Endodermal cell (in vitro differentiated cells): ENCODE measurements at regions not wholly inside any gene's neighbourhood (a gene's known extent, or its start where the extent isn't known, plus 50 kb on each side); places are given as distances from the start of the nearest gene placed in this dataset.

Experiments
- DNase-seq: peaks from one replicate; pipeline ENCODE4 v3.0.0-alpha.2; 2017
- H3K27ac ChIP-seq: 2 replicates; pipeline ENCODE4 v1.5.1; 2013; ENCODE audit warnings: mild to moderate bottlenecking, low read depth, low read length, moderate library complexity
- H3K27me3 ChIP-seq: 2 replicates; pipeline ENCODE4 v1.6.1; 2013; ENCODE audit warnings: mild to moderate bottlenecking, low read length, moderate library complexity; ENCODE audit not compliant: insufficient read depth, control insufficient read depth, poor library complexity, severe bottlenecking
- H3K36me3 ChIP-seq: 2 replicates; pipeline ENCODE4 v1.7.0; 2013; ENCODE audit warnings: mild to moderate bottlenecking, low read length, moderate library complexity; ENCODE audit not compliant: control insufficient read depth, insufficient read depth
- H3K4me1 ChIP-seq: one replicate; pipeline ENCODE4 v1.7.0; 2013; ENCODE audit warnings: low read length; ENCODE audit not compliant: control insufficient read depth, insufficient read depth
- H3K4me3 ChIP-seq: 2 replicates; pipeline ENCODE4 v1.5.1; 2013; ENCODE audit warnings: mild to moderate bottlenecking, low read length, moderate library complexity
- H3K9ac ChIP-seq: 2 replicates; pipeline ENCODE4 v1.6.1; 2013; ENCODE audit warnings: mild to moderate bottlenecking, low read length, moderate library complexity; ENCODE audit not compliant: poor library complexity, severe bottlenecking; ENCODE audit errors: extremely low read depth
- H3K9me3 ChIP-seq: 2 replicates; pipeline ENCODE4 v1.6.1; 2013; ENCODE audit warnings: mild to moderate bottlenecking, low read length, moderate library complexity; ENCODE audit not compliant: control insufficient read depth
- H3K27ac Mint-ChIP-seq: 2 replicates; pipeline ENCODE4 v1.8.0; 2020; ENCODE audit warnings: mixed read lengths
- H3K27me3 Mint-ChIP-seq: 2 replicates; pipeline ENCODE4 v1.8.0; 2021; ENCODE audit warnings: mild to moderate bottlenecking, mixed read lengths; ENCODE audit not compliant: insufficient read depth
- H3K36me3 Mint-ChIP-seq: 2 replicates; pipeline ENCODE4 v1.8.0; 2020; ENCODE audit warnings: low read depth, mixed read lengths
- H3K4me1 Mint-ChIP-seq: 2 replicates; pipeline ENCODE4 v1.8.0; 2020; ENCODE audit warnings: mixed read lengths
- H3K4me3 Mint-ChIP-seq: 2 replicates; pipeline ENCODE4 v1.8.0; 2020; ENCODE audit warnings: mild to moderate bottlenecking, moderate library complexity, mixed read lengths
- H3K9me3 Mint-ChIP-seq: 2 replicates; pipeline ENCODE4 v1.8.0; 2020; ENCODE audit warnings: mild to moderate bottlenecking, mixed read lengths
- CTCF ChIP-seq: fragments of 200-600 bp; sonication (generic); conservative IDR thresholded peaks from 2 replicates; pipeline ENCODE4 v1.5.0; 2021; ENCODE audit warnings: antibody characterized with exemption, mild to moderate bottlenecking
- WGBS, 2 experiments: methylation state at CpG; one replicate each; pipeline versions ENCODE4 v1.1.5 to v1.1.7; 2013; ENCODE audit warnings: missing lambda C conversion rate in 2 of 2, mixed read lengths in 1 of 2; ENCODE audit not compliant: insufficient coverage in 1 of 2, insufficient read length in 1 of 2; 5-methylcytosine and 5-hydroxymethylcytosine counted together

GRCh38 chr4:20022471-20022870, 229.2 kb upstream of the SLIT2 start:
- H3K4me3 Mint-ChIP-seq: no peak overlapping the region
- Histone ChIP-seq H3K27me3 (no peaks in the 10 kb centered on the region), H3K9ac (no peak overlapping the region), H3K4me1 (no peaks in the 10 kb centered on the region), H3K9me3 (no peaks in the 10 kb centered on the region), H3K36me3 (no peaks in the 10 kb centered on the region), H3K4me3 (no peak overlapping the region), H3K27ac (no peak overlapping the region)
- H3K9me3 Mint-ChIP-seq: peaks cover 8% of the 10 kb centered on the region
- no peak overlapping the region for H3K27ac Mint-ChIP-seq
- DNase-seq: no peak
- no peaks in the 10 kb centered on the region for H3K36me3 Mint-ChIP-seq
- 85 to 100% methylated on average over 1 of the region's 2 CpGs for WGBS, 2 experiments
- no peak for TF ChIP-seq CTCF
- no peaks in the 10 kb centered on the region for H3K4me1 Mint-ChIP-seq
- no peaks in the 10 kb centered on the region for H3K27me3 Mint-ChIP-seq

GRCh38 chr4:20020056-20020455, 231.6 kb upstream of the SLIT2 start:
- Histone ChIP-seq H3K36me3 (no peaks in the 10 kb centered on the region), H3K4me1 (no peaks in the 10 kb centered on the region), H3K27ac (no peak overlapping the region), H3K4me3 (no peak overlapping the region), H3K27me3 (no peaks in the 10 kb centered on the region), H3K9ac (no peak overlapping the region), H3K9me3 (no peaks in the 10 kb centered on the region)
- H3K4me3 Mint-ChIP-seq: no peak overlapping the region
- no peaks in the 10 kb centered on the region for H3K36me3 Mint-ChIP-seq
- H3K27me3 Mint-ChIP-seq: no peaks in the 10 kb centered on the region
- peaks cover 8% of the 10 kb centered on the region for H3K9me3 Mint-ChIP-seq
- no peak overlapping the region for H3K27ac Mint-ChIP-seq
- no peaks in the 10 kb centered on the region for H3K4me1 Mint-ChIP-seq
- no peak for TF ChIP-seq CTCF
- WGBS, 2 experiments: 83 to 100% methylated on average over 1 to 2 of the region's 2 CpGs
- DNase-seq: no peak

- TF ChIP-seq CTCF: no peak
- Mint-ChIP-seq H3K27ac (no peak overlapping the region), H3K27me3 (no peaks in the 10 kb centered on the region), H3K9me3 (peaks cover 8% of the 10 kb centered on the region), H3K36me3 (no peaks in the 10 kb centered on the region), H3K4me1 (no peaks in the 10 kb centered on the region), H3K4me3 (no peak overlapping the region)
- DNase-seq: no peak
- Histone ChIP-seq H3K9me3 (no peaks in the 10 kb centered on the region), H3K36me3 (no peaks in the 10 kb centered on the region), H3K27me3 (no peaks in the 10 kb centered on the region), H3K4me3 (no peak overlapping the region), H3K27ac (no peak overlapping the region), H3K4me1 (no peaks in the 10 kb centered on the region), H3K9ac (no peak overlapping the region)
- 94% methylated on average over 2 of the region's 4 CpGs; no CpG with 5 or more reads in 1 of the 2 experiments for WGBS, 2 experiments
Observed at GRCh38 chr4:20019310-20020015, 232.2 kb upstream of the SLIT2 start.
